ENCODE measurements at regions not wholly inside any gene's neighbourhood (a gene's known extent, or its start where the extent isn't known, plus 50 kb on each side); places are given as distances from the start of the nearest gene placed in this dataset.

DNA sequence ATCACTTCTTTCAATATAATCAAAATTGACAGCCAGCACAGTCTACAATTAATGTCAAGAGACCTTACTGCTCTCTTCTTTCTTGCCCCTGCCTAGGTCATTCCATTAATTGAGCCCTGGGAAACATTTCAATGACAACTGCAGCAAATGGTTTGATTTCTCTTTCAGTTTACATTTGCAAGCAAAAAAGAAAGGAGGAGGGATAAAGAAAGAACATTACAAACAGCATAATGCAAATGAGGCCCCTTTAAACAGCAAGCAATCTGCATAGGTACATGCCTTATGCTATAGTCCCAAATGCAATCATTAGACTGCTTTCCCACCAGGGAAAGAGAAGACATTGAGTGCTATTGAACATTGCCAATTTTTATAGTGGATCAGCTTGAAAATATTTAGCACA lies 655.0 kb upstream of the CDH2 start:
- DNase-seq (ENCODE audit: low read depth) = no peak

DNA sequence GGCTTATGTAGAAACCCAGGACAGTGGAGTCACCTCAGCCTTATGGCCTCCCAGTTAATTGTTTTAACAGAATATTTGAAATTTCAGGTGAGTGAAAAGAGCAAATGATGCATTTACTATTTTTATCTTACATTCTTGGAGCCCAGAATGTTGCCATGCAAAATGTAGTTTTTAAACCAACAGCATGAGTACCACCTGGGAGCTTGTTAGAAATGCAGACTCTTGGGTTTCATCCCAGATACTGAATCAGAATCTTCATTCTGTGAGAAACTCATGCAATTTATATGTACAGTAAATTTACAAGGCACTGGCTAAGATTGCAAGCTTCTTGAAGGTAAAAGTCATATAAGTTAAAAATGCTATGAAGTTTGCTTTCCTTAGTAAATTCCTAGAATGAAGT lies 654.5 kb upstream of the CDH2 start:
- no peak for DNase-seq (ENCODE audit: low read depth)

GRCh38 chr18:28826107-28826506 lies 649.2 kb upstream of the CDH2 start:
- no peak for DNase-seq (ENCODE audit: low read depth)

DNA sequence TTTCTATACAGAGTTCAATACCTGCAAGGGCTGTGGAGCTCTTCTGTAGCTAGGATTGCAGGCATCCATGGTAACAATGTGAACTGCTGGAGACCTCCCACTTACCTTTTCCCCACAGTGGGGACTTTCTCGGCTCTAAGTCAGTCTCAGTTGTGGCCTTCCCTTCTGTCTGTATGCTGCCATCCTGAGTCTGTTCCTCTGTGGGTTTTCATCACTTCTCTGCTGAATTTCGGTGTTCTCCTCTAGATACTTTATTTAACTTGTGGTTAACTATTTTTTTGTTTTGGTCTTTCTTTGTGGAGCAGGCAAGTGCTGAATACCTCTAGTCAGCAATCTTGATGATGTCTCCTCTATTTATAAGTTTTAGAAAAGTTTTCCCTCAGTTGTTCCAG lies 647.2 kb upstream of the CDH2 start:
- DNase-seq (ENCODE audit: low read depth) = no peak

DNA sequence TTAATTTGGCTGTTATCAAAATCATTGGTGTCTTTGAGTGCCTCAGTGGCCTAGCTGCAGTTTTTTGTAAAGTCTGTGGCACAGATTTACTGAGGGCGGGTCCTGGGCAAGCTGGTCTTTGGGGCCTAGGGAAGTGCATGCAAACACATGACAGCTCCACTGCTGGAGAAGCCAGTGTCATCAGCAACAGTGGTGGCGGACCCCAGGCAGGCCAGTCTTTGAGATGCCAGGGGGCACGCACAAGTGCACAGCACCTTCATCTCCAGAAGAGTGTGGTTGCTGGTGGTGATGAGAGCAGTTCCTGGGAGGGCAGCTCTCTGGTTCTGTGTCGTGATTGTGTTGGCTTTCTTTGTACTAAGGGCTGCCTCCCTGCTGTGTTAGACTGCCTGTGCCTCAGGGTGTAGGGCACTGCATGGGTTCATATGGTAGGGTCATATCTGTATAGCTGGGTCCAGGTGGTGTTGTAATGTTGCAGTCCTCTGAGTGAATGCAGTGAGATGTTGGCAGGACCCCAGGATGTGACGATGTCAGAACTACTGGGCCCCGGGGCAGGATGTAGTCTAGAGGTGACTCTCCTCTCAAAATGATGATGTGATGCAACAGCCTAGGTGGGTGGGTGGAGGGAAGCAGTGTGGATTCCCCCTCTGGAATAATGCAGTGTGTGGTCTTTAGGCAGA lies 646.7 kb upstream of the CDH2 start:
- DNase-seq (ENCODE audit: low read depth) = no peak

- no peak for DNase-seq (ENCODE audit: low read depth)
Measured at GRCh38 chr18:28820353-28820752, 643.4 kb upstream of the CDH2 start.

- no peak for DNase-seq (ENCODE audit: low read depth)
Measured at GRCh38 chr18:28816155-28816554, 639.2 kb upstream of the CDH2 start.

- DNase-seq (ENCODE audit: low read depth) = no peak
Measured at GRCh38 chr18:28814365-28814764, 637.4 kb upstream of the CDH2 start.

GRCh38 chr18:28808373-28808772 lies 631.4 kb upstream of the CDH2 start:
- DNase-seq (ENCODE audit: low read depth) = no peak

DNA sequence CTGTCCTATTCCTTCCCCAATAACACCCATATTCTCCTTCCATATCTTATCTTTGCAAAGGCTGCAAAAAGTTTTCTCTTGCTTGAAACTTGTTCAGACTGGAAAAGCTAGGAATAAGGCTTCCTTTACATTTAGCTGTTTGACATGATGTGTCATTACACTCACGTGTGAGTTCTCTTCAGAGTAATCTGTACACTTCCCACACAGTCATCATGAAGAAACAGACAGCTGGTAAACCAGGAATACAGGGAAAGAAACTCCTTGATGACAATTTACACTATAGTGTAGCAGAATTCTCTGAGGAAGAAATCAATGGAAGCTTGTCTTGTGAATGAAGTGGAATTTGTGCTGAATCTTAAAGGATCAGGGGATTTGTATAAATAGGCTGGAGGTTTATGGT lies 628.6 kb upstream of the CDH2 start:
- no peak for DNase-seq (ENCODE audit: low read depth)

GRCh38 chr18:28804512-28805202 lies 627.7 kb upstream of the CDH2 start:
- DNase-seq (ENCODE audit: low read depth) = no peak

DNA sequence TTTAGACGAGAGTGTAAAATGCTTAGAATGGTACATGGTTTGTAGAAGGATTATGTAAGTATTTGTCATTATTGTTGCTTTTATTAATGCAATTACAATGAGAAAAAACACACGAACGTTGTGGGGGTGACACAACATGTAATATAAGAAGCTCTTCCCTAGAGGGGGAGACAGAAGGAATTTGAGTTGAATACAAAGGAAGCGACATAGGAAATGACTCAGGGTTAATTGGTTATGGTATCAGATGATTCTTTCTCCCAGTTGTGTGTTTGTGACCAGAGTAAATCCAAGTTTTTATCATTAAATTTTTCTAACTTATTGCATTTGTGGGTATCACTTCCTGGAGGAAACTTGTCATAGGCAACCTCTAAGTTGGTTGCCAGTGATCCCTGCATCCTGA lies 625.6 kb upstream of the CDH2 start:
- no peak for DNase-seq (ENCODE audit: low read depth)

DNA sequence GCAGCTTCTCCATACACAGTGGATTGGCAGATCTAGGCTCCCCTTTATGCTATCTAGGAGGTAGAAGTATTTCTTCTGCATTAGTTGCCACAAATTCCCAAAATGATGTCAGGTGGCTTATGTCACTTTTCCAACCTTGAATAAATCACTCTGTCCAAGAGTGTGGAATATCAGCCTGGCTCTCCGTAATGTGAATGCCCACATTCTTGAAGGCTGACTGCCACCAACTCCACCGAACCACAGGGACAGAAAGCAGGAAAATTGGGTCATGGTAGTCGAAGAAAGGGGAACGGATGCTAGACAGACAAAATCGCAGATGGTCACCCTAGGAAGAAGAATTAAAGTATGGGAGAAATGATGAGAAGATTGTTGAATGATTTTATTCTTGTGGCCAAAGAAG lies 624.9 kb upstream of the CDH2 start:
- DNase-seq (ENCODE audit: low read depth) = no peak

- DNase-seq (ENCODE audit: low read depth) = peak; percentile 49
Measured at GRCh38 chr18:28794459-28795245, 617.7 kb upstream of the CDH2 start.

- no peak for DNase-seq (ENCODE audit: low read depth)
Measured at GRCh38 chr18:28793901-28794300, 617.0 kb upstream of the CDH2 start.

GRCh38 chr18:28792404-28793086 lies 615.6 kb upstream of the CDH2 start:
- no peak for DNase-seq (ENCODE audit: low read depth)

DNA sequence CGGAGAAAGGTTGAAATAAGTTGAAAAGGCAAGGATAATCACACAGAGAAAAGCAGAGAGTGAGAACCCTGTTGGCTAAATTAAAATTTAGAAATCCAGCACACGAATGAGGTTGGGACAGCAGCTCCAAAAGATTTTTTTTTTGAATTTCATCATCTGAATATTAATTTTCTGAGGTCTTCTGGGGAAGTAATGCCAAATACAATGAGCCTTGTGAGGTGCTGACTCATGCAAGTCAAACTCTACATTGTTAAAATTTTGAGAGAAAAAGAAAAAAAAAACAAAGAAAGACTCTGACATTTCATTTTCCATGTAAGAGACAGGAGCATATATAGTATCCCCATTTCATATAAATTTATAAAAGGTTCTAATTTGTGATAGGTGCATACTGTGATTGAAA lies 614.2 kb upstream of the CDH2 start:
- no peak for DNase-seq (ENCODE audit: low read depth)

DNA sequence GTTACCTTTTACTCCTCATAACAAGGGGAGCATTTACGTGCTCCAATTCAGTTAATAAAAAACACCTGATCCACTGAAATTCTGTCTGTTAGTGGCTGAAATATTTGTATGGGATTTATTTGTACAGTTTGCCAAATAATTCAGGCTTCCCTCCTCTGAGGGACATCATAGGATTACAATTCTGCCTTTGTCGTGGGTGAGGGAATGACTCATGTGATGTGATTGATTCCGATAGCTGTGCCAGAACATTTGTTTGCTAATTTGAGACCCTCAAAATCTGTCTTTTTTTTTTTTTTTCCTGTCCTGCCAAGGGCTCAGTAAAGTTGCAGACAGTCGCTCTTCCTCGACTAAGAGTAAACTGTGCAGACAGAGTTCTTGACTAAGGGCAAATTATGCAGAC lies 612.6 kb upstream of the CDH2 start:
- no peak for DNase-seq (ENCODE audit: low read depth)

DNA sequence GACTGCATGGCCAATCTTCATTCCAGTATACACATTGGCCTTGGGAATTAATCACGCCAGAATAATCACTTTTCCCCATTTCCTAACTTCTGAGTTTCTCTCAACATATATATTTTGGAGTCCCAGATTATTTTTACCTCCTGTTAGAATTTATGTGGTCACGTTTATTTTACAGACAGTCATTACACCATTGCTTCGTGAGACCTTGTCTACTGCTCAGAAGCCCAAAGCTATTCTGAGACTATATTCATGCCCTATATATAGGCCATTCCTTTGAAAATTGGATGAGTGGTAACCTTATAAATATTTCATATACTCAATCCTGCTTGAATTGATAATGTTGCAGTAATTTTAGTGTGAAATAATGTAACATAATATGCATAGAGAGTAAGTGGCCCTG lies 610.0 kb upstream of the CDH2 start:
- no peak for DNase-seq (ENCODE audit: low read depth)

DNA sequence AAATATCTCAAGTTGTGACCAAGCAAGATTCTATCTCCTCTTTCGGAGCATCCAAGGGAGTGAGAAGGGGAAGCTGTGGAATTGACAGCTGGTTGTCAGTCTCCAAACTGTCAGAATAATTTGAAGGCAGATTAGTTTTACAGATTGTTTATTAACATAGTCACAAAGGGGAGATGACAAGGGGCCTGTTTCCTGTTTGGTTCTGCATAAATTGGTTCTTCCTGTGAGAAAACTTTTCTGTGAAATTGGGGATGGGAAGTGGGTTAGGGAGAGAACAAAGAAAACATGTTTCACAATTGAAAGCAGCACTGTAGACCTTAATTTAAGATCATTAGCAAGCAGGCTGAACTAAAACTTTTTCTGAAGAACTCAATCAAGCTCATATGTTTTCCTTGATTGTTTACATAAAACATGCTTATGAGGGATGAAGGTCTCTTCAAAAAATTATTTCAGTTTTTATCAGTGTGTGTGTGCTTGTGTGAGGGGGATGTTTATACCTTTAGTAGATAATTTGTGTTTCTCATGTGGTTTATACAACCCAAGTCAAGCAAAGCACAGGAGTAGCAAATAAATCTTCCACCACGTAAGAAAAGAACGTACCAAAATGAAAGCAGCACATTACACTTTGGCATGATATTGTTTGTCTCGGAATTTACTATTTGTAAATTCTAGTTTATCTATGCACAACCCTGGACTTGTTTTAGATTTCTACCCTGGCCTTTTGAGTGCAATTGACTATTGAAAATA lies 604.9 kb upstream of the CDH2 start:
- no peak for DNase-seq (ENCODE audit: low read depth)

DNA sequence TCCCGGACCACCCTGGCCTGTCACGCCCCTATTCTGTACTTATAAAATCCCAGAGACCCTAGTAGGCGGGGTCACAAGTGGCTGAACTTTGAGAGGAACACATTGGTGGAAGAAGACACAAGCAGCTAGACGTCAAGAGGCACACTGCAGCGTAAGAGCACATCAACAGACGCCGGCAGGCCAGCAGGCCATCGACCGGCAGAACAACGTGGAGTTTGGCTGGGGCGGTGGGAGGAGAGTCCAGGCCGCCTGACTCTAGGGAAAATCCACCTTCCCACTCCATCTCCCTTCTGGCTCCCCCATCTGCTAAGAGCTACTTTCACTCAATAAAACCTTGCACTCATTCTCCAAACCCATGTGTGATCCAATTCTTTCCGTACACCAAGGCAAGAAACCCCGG lies 601.8 kb upstream of the CDH2 start:
- no peak for DNase-seq (ENCODE audit: low read depth)

DNA sequence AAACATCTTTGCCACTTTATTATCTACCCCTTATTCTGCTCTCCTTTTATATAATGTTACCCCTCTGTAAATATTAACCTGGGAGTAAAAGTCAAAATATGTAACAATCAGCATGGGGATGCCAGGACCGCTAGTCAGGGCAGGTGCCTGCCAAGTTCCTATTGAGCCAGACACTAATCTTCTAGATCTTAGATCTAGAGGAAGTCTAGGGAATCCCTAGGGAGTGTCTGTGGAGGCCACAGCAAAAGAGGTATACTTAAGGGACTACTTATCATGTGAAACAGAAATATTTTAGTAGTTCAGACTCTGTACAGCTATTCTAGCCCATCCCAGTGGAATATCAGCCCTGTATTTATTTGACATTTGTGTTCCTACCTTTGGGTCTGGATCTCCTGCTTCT lies 600.8 kb upstream of the CDH2 start:
- DNase-seq (ENCODE audit: low read depth) = no peak

Data from HS-27A (cell line).